ENCODE measurements at regions not wholly inside any gene's neighbourhood (a gene's known extent, or its start where the extent isn't known, plus 50 kb on each side); places are given as distances from the start of the nearest gene placed in this dataset.
"Not testable (repeated sequence)": the region's sequence is repeated elsewhere in the genome, so short reads cannot be mapped to it uniquely, and the experiment has no call there.

GRCh38 chr4:179631321-179631720 is 2189.1 kb upstream of the AGA start:
- intact Hi-C loops (cut with micrococcal nuclease) = no loop called here

- intact Hi-C loops (cut with micrococcal nuclease) = no loop called here
These were observed 2192.6 kb upstream of the AGA start for GRCh38 chr4:179634862-179635261.

- intact Hi-C loops (cut with micrococcal nuclease) = no loop called here
These were observed 2220.3 kb upstream of the AGA start for GRCh38 chr4:179662522-179662921.

GRCh38 chr4:179663641-179664429 is 2221.6 kb upstream of the AGA start:
- intact Hi-C loops (cut with micrococcal nuclease) = no loop called here

- intact Hi-C loops (cut with micrococcal nuclease) = no loop called here
These were observed 2222.3 kb upstream of the AGA start for GRCh38 chr4:179664430-179665027.

GRCh38 chr4:179666226-179666625 is 2224.0 kb upstream of the AGA start:
- intact Hi-C loops (cut with micrococcal nuclease) = no loop called here

- intact Hi-C loops (cut with micrococcal nuclease) = no loop called here
These were observed 2229.4 kb upstream of the AGA start for GRCh38 chr4:179671609-179672008.

GRCh38 chr4:179678093-179678814 is 2236.0 kb upstream of the AGA start:
- intact Hi-C loops (cut with micrococcal nuclease) = no loop called here

GRCh38 chr4:179683661-179684060 is 2241.4 kb upstream of the AGA start:
- intact Hi-C loops (cut with micrococcal nuclease) = not testable (repeated sequence)

- intact Hi-C loops (cut with micrococcal nuclease) = no loop called here
These were observed 2250.0 kb upstream of the AGA start for GRCh38 chr4:179692222-179692621.

- intact Hi-C loops (cut with micrococcal nuclease) = no loop called here
These were observed 2252.9 kb upstream of the AGA start for GRCh38 chr4:179695175-179695574.

GRCh38 chr4:179698321-179698720 is 2256.1 kb upstream of the AGA start:
- intact Hi-C loops (cut with micrococcal nuclease) = no loop called here

GRCh38 chr4:179709961-179710624 is 2267.9 kb upstream of the AGA start:
- intact Hi-C loops (cut with micrococcal nuclease) = no loop called here

GRCh38 chr4:179719766-179720450 is 2277.7 kb upstream of the AGA start:
- intact Hi-C loops (cut with micrococcal nuclease) = no loop called here

- intact Hi-C loops (cut with micrococcal nuclease) = not testable (repeated sequence)
These were observed 2284.3 kb upstream of the AGA start for GRCh38 chr4:179726491-179726890.

- intact Hi-C loops (cut with micrococcal nuclease) = no loop called here
These were observed 2286.1 kb upstream of the AGA start for GRCh38 chr4:179728305-179728704.

GRCh38 chr4:179736820-179737219 is 2294.6 kb upstream of the AGA start:
- intact Hi-C loops (cut with micrococcal nuclease) = not testable (repeated sequence)

GRCh38 chr4:179738822-179739221 is 2296.6 kb upstream of the AGA start:
- intact Hi-C loops (cut with micrococcal nuclease) = no loop called here

- intact Hi-C loops (cut with micrococcal nuclease) = no loop called here
These were observed 2305.1 kb upstream of the AGA start for GRCh38 chr4:179747218-179747910.

GRCh38 chr4:179748837-179749236 is 2306.6 kb upstream of the AGA start:
- intact Hi-C loops (cut with micrococcal nuclease) = no loop called here

- intact Hi-C loops (cut with micrococcal nuclease) = no loop called here
These were observed 2308.1 kb upstream of the AGA start for GRCh38 chr4:179750374-179750773.
